ENCODE measurements at regions not wholly inside any gene's neighbourhood (a gene's known extent, or its start where the extent isn't known, plus 50 kb on each side); places are given as distances from the start of the nearest gene placed in this dataset.

- TF ChIP-seq SMARCA5 (IDR thresholded peaks at IDR 0.05) (no peak), ZBED1 (IDR thresholded peaks at IDR 0.05; ENCODE audit: borderline replicate concordance) (no peak), KAT2A (conservative IDR thresholded peaks at IDR 0.05; ENCODE audit: control insufficient read depth, low read depth, low read length) (no peak), BCL11A (IDR thresholded peaks at IDR 0.05; ENCODE audit: low read depth, low read length) (0 out of 2 replicates have a peak, but pooled peaks have one; percentile 28), SREBF1 (IDR thresholded peaks at IDR 0.05; ENCODE audit: low read length) (no peak), MEF2A (IDR thresholded peaks at IDR 0.05; ENCODE audit: insufficient read depth, low read depth, low read length) (no peak), KLF5 (IDR thresholded peaks at IDR 0.05; ENCODE audit: partially characterized antibody) (no peak), MAX (IDR thresholded peaks at IDR 0.05; ENCODE audit: low read depth, low read length) (no peak), BMI1 (IDR thresholded peaks at IDR 0.05; ENCODE audit: borderline replicate concordance) (peak; percentile 54; the same call in 1 of the 2 replicates), RELA (IDR thresholded peaks at IDR 0.05; ENCODE audit: borderline replicate concordance, partially characterized antibody) (no peak), MXI1 (IDR thresholded peaks at IDR 0.05; ENCODE audit: low read depth, low read length) (no peak), NR2C2 (IDR thresholded peaks at IDR 0.05; ENCODE audit: borderline replicate concordance, control insufficient read depth, insufficient read length, low read depth) (no peak), IKZF2 (IDR thresholded peaks at IDR 0.05) (peak in 1 of 2 experiments; percentile 33; a peak in 2 of 4 replicates), DPF2 (IDR thresholded peaks at IDR 0.05) (peak; percentile 65), ZNF217 (IDR thresholded peaks at IDR 0.05) (no peak), ESRRA (IDR thresholded peaks at IDR 0.05; ENCODE audit: low read length) (no peak), RAD21 (IDR thresholded peaks at IDR 0.05; ENCODE audit: insufficient read depth, low read depth, low read length) (no peak), POU2F2 (IDR thresholded peaks at IDR 0.05; ENCODE audit: borderline replicate concordance, low read depth, low read length) (no peak), CREB1 (IDR thresholded peaks at IDR 0.05; ENCODE audit: low read depth) (no peak), NFIC (IDR thresholded peaks at IDR 0.05; ENCODE audit: low read depth, low read length) (no peak), E2F4 (IDR thresholded peaks at IDR 0.05; ENCODE audit: low read depth, low read length) (no peak), ZNF622 (IDR thresholded peaks at IDR 0.05) (no peak), JUNB (IDR thresholded peaks at IDR 0.05) (no peak), IKZF1 (conservative IDR thresholded peaks at IDR 0.05) (0 out of 2 replicates have a peak, but pooled peaks have one; percentile 57), WRNIP1 (IDR thresholded peaks at IDR 0.05; ENCODE audit: borderline replicate concordance, low read depth, low read length) (no peak), RUNX3 (IDR thresholded peaks at IDR 0.05; ENCODE audit: low read length) (peak; percentile 59; the same call in 1 of the 2 replicates), TAF1 (IDR thresholded peaks at IDR 0.05; ENCODE audit: borderline replicate concordance, low read depth, low read length) (no peak), PAX5 (IDR thresholded peaks at IDR 0.05; ENCODE audit: borderline replicate concordance, low read depth, low read length) (no peak), POLR2A (IDR thresholded peaks at IDR 0.05; ENCODE audit: low read depth, low read length) (no peak), CBFB (IDR thresholded peaks at IDR 0.05; ENCODE audit: low read depth) (no peak), PBX3 (IDR thresholded peaks at IDR 0.05; ENCODE audit: insufficient replicate concordance, low read depth, low read length) (no peak)
Measured at GRCh38 chr7:46515844-46516590, 594.9 kb upstream of the IGFBP3 start (continued).
